ENCODE measurements at regions not wholly inside any gene's neighbourhood (a gene's known extent, or its start where the extent isn't known, plus 50 kb on each side); places are given as distances from the start of the nearest gene placed in this dataset.

- Mint-ChIP-seq H3K4me3 (no peak overlapping the region), H3K27ac (peak overlapping the region; percentile 45), H3K36me3 (no peaks in the 10 kb centered on the region), H3K4me1 (peaks cover 1% of the 10 kb centered on the region), H3K9me3 (peaks cover 9% of the 10 kb centered on the region), H3K27me3 (ENCODE audit: low read depth) (no peaks in the 10 kb centered on the region)
- no peak for DNase-seq (ENCODE audit: low spot score in 2 of 2, unreplicated experiment in 2 of 2)
- no peak for TF ChIP-seq CTCF (IDR thresholded peaks at IDR 0.05; ENCODE audit: unreplicated experiment)
Measured at GRCh38 chr3:90025019-90025418, 917.6 kb downstream of the EPHA3 start.

- H3K4me1 Mint-ChIP-seq, result peaks cover 3% of the 10 kb centered on the region
- H3K36me3 Mint-ChIP-seq, result no peaks in the 10 kb centered on the region
- DNase-seq (ENCODE audit: low spot score in 2 of 2, unreplicated experiment in 2 of 2), result no peak
- TF ChIP-seq CTCF (IDR thresholded peaks at IDR 0.05; ENCODE audit: unreplicated experiment), result no peak
- no peak overlapping the region for H3K4me3 Mint-ChIP-seq
- H3K27me3 Mint-ChIP-seq (ENCODE audit: low read depth), result no peaks in the 10 kb centered on the region
- no peak overlapping the region for H3K27ac Mint-ChIP-seq
- H3K9me3 Mint-ChIP-seq, result peaks cover 9% of the 10 kb centered on the region
Measured at GRCh38 chr3:90026406-90026805, 919.0 kb downstream of the EPHA3 start.

GRCh38 chr3:90031121-90031520, 923.7 kb downstream of the EPHA3 start:
- no peak for DNase-seq (ENCODE audit: low spot score in 2 of 2, unreplicated experiment in 2 of 2)
- H3K4me3 Mint-ChIP-seq, result no peak overlapping the region
- H3K27me3 Mint-ChIP-seq (ENCODE audit: low read depth), result no peaks in the 10 kb centered on the region
- no peaks in the 10 kb centered on the region for H3K36me3 Mint-ChIP-seq
- peaks cover 9% of the 10 kb centered on the region for H3K9me3 Mint-ChIP-seq
- H3K27ac Mint-ChIP-seq, result no peak overlapping the region
- TF ChIP-seq CTCF (IDR thresholded peaks at IDR 0.05; ENCODE audit: unreplicated experiment), result no peak
- H3K4me1 Mint-ChIP-seq, result peaks cover 22% of the 10 kb centered on the region

GRCh38 chr3:90032980-90033641, 925.7 kb downstream of the EPHA3 start:
- no peak for TF ChIP-seq CTCF (IDR thresholded peaks at IDR 0.05; ENCODE audit: unreplicated experiment)
- peaks cover 3% of the 10 kb centered on the region for H3K9me3 Mint-ChIP-seq
- no peak overlapping the region for H3K27ac Mint-ChIP-seq
- no peaks in the 10 kb centered on the region for H3K36me3 Mint-ChIP-seq
- H3K27me3 Mint-ChIP-seq (ENCODE audit: low read depth), result no peaks in the 10 kb centered on the region
- no peak overlapping the region for H3K4me3 Mint-ChIP-seq
- DNase-seq (ENCODE audit: low spot score in 2 of 2, unreplicated experiment in 2 of 2), result no peak
- H3K4me1 Mint-ChIP-seq, result peaks cover 27% of the 10 kb centered on the region

GRCh38 chr3:90034038-90034437, 926.6 kb downstream of the EPHA3 start:
- H3K27me3 Mint-ChIP-seq (ENCODE audit: low read depth), result no peaks in the 10 kb centered on the region
- no peaks in the 10 kb centered on the region for H3K9me3 Mint-ChIP-seq
- no peak for DNase-seq (ENCODE audit: low spot score in 2 of 2, unreplicated experiment in 2 of 2)
- H3K4me1 Mint-ChIP-seq, result peaks cover 31% of the 10 kb centered on the region
- H3K4me3 Mint-ChIP-seq, result no peak overlapping the region
- no peaks in the 10 kb centered on the region for H3K36me3 Mint-ChIP-seq
- H3K27ac Mint-ChIP-seq, result no peak overlapping the region
- no peak for TF ChIP-seq CTCF (IDR thresholded peaks at IDR 0.05; ENCODE audit: unreplicated experiment)

GRCh38 chr3:90035643-90036042, 928.2 kb downstream of the EPHA3 start:
- H3K9me3 Mint-ChIP-seq, result no peaks in the 10 kb centered on the region
- no peak overlapping the region for H3K27ac Mint-ChIP-seq
- no peak overlapping the region for H3K4me3 Mint-ChIP-seq
- no peak for TF ChIP-seq CTCF (IDR thresholded peaks at IDR 0.05; ENCODE audit: unreplicated experiment)
- H3K27me3 Mint-ChIP-seq (ENCODE audit: low read depth), result no peaks in the 10 kb centered on the region
- H3K4me1 Mint-ChIP-seq, result peaks cover 37% of the 10 kb centered on the region
- H3K36me3 Mint-ChIP-seq, result no peaks in the 10 kb centered on the region
- DNase-seq (ENCODE audit: low spot score in 2 of 2, unreplicated experiment in 2 of 2), result no peak
